ENCODE measurements at regions not wholly inside any gene's neighbourhood (a gene's known extent, or its start where the extent isn't known, plus 50 kb on each side); places are given as distances from the start of the nearest gene placed in this dataset.

DNA sequence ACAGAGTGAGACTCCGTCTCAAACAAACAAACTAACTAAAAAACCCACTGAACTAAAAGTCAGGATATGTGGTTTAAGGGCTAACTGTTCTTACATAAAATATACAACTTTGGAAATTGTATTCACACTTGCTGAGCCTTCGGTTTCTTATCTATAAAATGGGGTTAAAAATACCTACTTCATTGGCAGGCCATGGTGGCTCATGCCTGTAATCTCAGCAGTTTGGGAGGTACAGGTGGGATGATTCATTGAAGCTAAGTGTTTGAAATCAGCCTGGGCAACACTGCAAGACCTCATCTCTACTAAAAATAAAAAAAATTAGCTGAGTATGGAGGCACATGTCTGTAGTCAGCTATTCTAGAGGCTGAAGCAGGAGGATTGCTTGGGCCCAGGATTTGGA is 115.4 kb upstream of the KLF6 start (continued):
- TF ChIP-seq, protein P1, sequence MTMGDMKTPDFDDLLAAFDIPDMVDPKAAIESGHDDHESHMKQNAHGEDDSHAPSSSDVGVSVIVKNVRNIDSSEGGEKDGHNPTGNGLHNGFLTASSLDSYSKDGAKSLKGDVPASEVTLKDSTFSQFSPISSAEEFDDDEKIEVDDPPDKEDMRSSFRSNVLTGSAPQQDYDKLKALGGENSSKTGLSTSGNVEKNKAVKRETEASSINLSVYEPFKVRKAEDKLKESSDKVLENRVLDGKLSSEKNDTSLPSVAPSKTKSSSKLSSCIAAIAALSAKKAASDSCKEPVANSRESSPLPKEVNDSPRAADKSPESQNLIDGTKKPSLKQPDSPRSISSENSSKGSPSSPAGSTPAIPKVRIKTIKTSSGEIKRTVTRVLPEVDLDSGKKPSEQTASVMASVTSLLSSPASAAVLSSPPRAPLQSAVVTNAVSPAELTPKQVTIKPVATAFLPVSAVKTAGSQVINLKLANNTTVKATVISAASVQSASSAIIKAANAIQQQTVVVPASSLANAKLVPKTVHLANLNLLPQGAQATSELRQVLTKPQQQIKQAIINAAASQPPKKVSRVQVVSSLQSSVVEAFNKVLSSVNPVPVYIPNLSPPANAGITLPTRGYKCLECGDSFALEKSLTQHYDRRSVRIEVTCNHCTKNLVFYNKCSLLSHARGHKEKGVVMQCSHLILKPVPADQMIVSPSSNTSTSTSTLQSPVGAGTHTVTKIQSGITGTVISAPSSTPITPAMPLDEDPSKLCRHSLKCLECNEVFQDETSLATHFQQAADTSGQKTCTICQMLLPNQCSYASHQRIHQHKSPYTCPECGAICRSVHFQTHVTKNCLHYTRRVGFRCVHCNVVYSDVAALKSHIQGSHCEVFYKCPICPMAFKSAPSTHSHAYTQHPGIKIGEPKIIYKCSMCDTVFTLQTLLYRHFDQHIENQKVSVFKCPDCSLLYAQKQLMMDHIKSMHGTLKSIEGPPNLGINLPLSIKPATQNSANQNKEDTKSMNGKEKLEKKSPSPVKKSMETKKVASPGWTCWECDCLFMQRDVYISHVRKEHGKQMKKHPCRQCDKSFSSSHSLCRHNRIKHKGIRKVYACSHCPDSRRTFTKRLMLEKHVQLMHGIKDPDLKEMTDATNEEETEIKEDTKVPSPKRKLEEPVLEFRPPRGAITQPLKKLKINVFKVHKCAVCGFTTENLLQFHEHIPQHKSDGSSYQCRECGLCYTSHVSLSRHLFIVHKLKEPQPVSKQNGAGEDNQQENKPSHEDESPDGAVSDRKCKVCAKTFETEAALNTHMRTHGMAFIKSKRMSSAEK (CRISPR knock-in tag; IDR thresholded peaks at IDR 0.05; ENCODE audit: borderline replicate concordance): no peak
- TF ChIP-seq, protein P2, sequence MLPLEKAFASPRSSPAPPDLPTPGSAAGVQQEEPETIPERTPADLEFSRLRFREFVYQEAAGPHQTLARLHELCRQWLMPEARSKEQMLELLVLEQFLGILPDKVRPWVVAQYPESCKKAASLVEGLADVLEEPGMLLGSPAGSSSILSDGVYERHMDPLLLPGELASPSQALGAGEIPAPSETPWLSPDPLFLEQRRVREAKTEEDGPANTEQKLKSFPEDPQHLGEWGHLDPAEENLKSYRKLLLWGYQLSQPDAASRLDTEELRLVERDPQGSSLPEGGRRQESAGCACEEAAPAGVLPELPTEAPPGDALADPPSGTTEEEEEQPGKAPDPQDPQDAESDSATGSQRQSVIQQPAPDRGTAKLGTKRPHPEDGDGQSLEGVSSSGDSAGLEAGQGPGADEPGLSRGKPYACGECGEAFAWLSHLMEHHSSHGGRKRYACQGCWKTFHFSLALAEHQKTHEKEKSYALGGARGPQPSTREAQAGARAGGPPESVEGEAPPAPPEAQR (CRISPR knock-in tag; IDR thresholded peaks at IDR 0.05): no peak
- no peak for TF ChIP-seq TEAD4 (CRISPR knock-in tag; IDR thresholded peaks at IDR 0.05)
- no peak for TF ChIP-seq CREB1 (CRISPR knock-in tag; IDR thresholded peaks at IDR 0.05)
- TF ChIP-seq, protein P3, sequence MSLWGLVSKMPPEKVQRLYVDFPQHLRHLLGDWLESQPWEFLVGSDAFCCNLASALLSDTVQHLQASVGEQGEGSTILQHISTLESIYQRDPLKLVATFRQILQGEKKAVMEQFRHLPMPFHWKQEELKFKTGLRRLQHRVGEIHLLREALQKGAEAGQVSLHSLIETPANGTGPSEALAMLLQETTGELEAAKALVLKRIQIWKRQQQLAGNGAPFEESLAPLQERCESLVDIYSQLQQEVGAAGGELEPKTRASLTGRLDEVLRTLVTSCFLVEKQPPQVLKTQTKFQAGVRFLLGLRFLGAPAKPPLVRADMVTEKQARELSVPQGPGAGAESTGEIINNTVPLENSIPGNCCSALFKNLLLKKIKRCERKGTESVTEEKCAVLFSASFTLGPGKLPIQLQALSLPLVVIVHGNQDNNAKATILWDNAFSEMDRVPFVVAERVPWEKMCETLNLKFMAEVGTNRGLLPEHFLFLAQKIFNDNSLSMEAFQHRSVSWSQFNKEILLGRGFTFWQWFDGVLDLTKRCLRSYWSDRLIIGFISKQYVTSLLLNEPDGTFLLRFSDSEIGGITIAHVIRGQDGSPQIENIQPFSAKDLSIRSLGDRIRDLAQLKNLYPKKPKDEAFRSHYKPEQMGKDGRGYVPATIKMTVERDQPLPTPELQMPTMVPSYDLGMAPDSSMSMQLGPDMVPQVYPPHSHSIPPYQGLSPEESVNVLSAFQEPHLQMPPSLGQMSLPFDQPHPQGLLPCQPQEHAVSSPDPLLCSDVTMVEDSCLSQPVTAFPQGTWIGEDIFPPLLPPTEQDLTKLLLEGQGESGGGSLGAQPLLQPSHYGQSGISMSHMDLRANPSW (CRISPR knock-in tag; conservative IDR thresholded peaks at IDR 0.05; ENCODE audit: low read depth): no peak
- TF ChIP-seq, protein P4, sequence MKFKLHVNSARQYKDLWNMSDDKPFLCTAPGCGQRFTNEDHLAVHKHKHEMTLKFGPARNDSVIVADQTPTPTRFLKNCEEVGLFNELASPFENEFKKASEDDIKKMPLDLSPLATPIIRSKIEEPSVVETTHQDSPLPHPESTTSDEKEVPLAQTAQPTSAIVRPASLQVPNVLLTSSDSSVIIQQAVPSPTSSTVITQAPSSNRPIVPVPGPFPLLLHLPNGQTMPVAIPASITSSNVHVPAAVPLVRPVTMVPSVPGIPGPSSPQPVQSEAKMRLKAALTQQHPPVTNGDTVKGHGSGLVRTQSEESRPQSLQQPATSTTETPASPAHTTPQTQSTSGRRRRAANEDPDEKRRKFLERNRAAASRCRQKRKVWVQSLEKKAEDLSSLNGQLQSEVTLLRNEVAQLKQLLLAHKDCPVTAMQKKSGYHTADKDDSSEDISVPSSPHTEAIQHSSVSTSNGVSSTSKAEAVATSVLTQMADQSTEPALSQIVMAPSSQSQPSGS (CRISPR knock-in tag; IDR thresholded peaks at IDR 0.05; ENCODE audit: borderline replicate concordance, low read depth): no peak
- TF ChIP-seq, protein P5, sequence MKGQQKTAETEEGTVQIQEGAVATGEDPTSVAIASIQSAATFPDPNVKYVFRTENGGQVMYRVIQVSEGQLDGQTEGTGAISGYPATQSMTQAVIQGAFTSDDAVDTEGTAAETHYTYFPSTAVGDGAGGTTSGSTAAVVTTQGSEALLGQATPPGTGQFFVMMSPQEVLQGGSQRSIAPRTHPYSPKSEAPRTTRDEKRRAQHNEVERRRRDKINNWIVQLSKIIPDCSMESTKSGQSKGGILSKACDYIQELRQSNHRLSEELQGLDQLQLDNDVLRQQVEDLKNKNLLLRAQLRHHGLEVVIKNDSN (CRISPR knock-in tag; IDR thresholded peaks at IDR 0.05): no peak
- no peak for TF ChIP-seq ZNF317 (CRISPR knock-in tag; IDR thresholded peaks at IDR 0.05; ENCODE audit: borderline replicate concordance, low read depth)

DNA sequence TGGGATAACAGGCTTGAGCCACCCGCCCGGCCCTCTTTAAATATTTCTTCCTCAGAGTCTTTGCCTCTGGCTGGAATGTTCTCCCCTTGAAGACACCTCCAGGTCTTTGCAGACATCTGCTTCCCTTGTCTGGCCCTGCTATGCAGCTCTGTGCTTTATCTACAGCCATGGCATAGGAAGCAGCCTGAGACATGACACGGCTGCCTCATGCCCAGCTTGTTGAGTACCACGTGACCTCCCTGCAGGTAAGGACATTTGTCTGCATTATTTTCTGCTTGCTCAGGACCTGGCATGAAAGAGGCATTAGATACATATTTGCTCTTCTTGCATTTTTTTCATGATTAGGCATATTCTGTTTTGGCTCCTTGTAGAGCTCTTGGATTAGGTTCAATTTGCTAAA is 113.8 kb upstream of the KLF6 start:
- CTCF ChIA-PET: no interaction called here
- H3K4me3 Mint-ChIP-seq: no peak overlapping the region
- TF ChIP-seq SOX15 (CRISPR knock-in tag; IDR thresholded peaks at IDR 0.05): no peak
- no peak for TF ChIP-seq NR3C1 (CRISPR knock-in tag; conservative IDR thresholded peaks at IDR 0.05; ENCODE audit: low read depth)
- no peak for TF ChIP-seq FOXJ3 (CRISPR knock-in tag; IDR thresholded peaks at IDR 0.05; ENCODE audit: borderline replicate concordance)
- TF ChIP-seq MYBL2 (CRISPR knock-in tag; IDR thresholded peaks at IDR 0.05): no peak
- TF ChIP-seq, protein P5 (CRISPR knock-in tag; IDR thresholded peaks at IDR 0.05): no peak
- TF ChIP-seq NR2C2 (CRISPR knock-in tag; IDR thresholded peaks at IDR 0.05): no peak
- no peak for TF ChIP-seq JAZF1 (CRISPR knock-in tag; IDR thresholded peaks at IDR 0.05)
- TF ChIP-seq KAT7 (CRISPR knock-in tag; IDR thresholded peaks at IDR 0.05; ENCODE audit: borderline replicate concordance): no peak
- TF ChIP-seq ZNF263 (CRISPR knock-in tag; IDR thresholded peaks at IDR 0.05; ENCODE audit: low read depth): no peak
- TF ChIP-seq ATF1 (CRISPR knock-in tag; IDR thresholded peaks at IDR 0.05): no peak
- no peak for TF ChIP-seq SMAD4 (CRISPR knock-in tag; IDR thresholded peaks at IDR 0.05)
- TF ChIP-seq CREB1 (CRISPR knock-in tag; IDR thresholded peaks at IDR 0.05): no peak
- no peak for TF ChIP-seq GABPB1 (CRISPR knock-in tag; IDR thresholded peaks at IDR 0.05)
- no peak for TF ChIP-seq ETV6 (CRISPR knock-in tag; IDR thresholded peaks at IDR 0.05)
- no peaks in the 10 kb centered on the region for H3K27me3 Mint-ChIP-seq (ENCODE audit: low read depth)
- peaks cover 4% of the 10 kb centered on the region for H3K4me1 Mint-ChIP-seq
- no peaks in the 10 kb centered on the region for H3K36me3 Mint-ChIP-seq
- ATAC-seq (no peak), DNase-seq (ENCODE audit: low spot score) (no peak)
- no peak overlapping the region for H3K27ac Mint-ChIP-seq
- H3K9me3 Mint-ChIP-seq: no peaks in the 10 kb centered on the region
- POLR2A ChIA-PET: interaction anchor here (1.2 kb wide), 1 partner anchor 114 kb away, joined by 3 read pairs; no protein-coding TSS in a partner anchor
